ENCODE measurements at regions not wholly inside any gene's neighbourhood (a gene's known extent, or its start where the extent isn't known, plus 50 kb on each side); places are given as distances from the start of the nearest gene placed in this dataset.
A peak's percentile ranks its signal among the peaks of the same experiment; 100 is the strongest.
"Not testable (repeated sequence)": the region's sequence is repeated elsewhere in the genome, so short reads cannot be mapped to it uniquely, and the experiment has no call there.

GRCh38 chr17:83192161-83192788 lies 112.9 kb downstream of the METRNL start:
- no peak for DNase-seq (ENCODE audit: low read depth in 2 of 2)

- not testable (repeated sequence) for DNase-seq (ENCODE audit: low read depth in 2 of 2)
These were observed 113.5 kb downstream of the METRNL start for GRCh38 chr17:83192789-83193335.

- DNase-seq (ENCODE audit: low read depth in 2 of 2), result peak in 1 of 2 donors; percentile 20
These were observed 114.2 kb downstream of the METRNL start for GRCh38 chr17:83193336-83194185.

- DNase-seq (ENCODE audit: low read depth in 2 of 2), result no peak
These were observed 114.8 kb downstream of the METRNL start for GRCh38 chr17:83194186-83194561.

- no peak for DNase-seq (ENCODE audit: low read depth in 2 of 2)
These were observed 115.4 kb downstream of the METRNL start for GRCh38 chr17:83194761-83195329.

- DNase-seq (ENCODE audit: low read depth in 2 of 2), result no peak
These were observed 116.1 kb downstream of the METRNL start for GRCh38 chr17:83195330-83196023.

GRCh38 chr17:83196024-83196365 lies 116.6 kb downstream of the METRNL start:
- no peak for DNase-seq (ENCODE audit: low read depth in 2 of 2)

GRCh38 chr17:83196366-83196765 lies 117.0 kb downstream of the METRNL start:
- DNase-seq (ENCODE audit: low read depth in 2 of 2), result no peak

GRCh38 chr17:83196973-83197880 lies 117.8 kb downstream of the METRNL start:
- DNase-seq (ENCODE audit: low read depth in 2 of 2), result no peak

GRCh38 chr17:83198366-83199341 lies 119.2 kb downstream of the METRNL start:
- DNase-seq (ENCODE audit: low read depth in 2 of 2), result no peak

- peak; percentile 68 to 71 for DNase-seq (ENCODE audit: low read depth in 2 of 2)
These were observed 120.2 kb downstream of the METRNL start for GRCh38 chr17:83199500-83200201.

GRCh38 chr17:83200231-83200699 lies 120.9 kb downstream of the METRNL start:
- peak; percentile 51 to 64 for DNase-seq (ENCODE audit: low read depth in 2 of 2)

- DNase-seq (ENCODE audit: low read depth in 2 of 2), result no peak
These were observed 121.3 kb downstream of the METRNL start for GRCh38 chr17:83200751-83201150.

GRCh38 chr17:83201206-83202001 lies 122.0 kb downstream of the METRNL start:
- no peak for DNase-seq (ENCODE audit: low read depth in 2 of 2)

GRCh38 chr17:83202002-83203000 lies 122.9 kb downstream of the METRNL start:
- no peak for DNase-seq (ENCODE audit: low read depth in 2 of 2)

GRCh38 chr17:83203073-83203471 lies 123.7 kb downstream of the METRNL start:
- DNase-seq (ENCODE audit: low read depth in 2 of 2), result no peak

Data from stimulated activated CD4-positive, alpha-beta T cell treated with anti-CD3 and anti-CD28 coated beads, Interleukin-4, amount 100 ng/mL, for 48 hours (primary cell).